ENCODE measurements at regions not wholly inside any gene's neighbourhood (a gene's known extent, or its start where the extent isn't known, plus 50 kb on each side); places are given as distances from the start of the nearest gene placed in this dataset.
A peak's percentile ranks its signal among the peaks of the same experiment; 100 is the strongest.

DNA sequence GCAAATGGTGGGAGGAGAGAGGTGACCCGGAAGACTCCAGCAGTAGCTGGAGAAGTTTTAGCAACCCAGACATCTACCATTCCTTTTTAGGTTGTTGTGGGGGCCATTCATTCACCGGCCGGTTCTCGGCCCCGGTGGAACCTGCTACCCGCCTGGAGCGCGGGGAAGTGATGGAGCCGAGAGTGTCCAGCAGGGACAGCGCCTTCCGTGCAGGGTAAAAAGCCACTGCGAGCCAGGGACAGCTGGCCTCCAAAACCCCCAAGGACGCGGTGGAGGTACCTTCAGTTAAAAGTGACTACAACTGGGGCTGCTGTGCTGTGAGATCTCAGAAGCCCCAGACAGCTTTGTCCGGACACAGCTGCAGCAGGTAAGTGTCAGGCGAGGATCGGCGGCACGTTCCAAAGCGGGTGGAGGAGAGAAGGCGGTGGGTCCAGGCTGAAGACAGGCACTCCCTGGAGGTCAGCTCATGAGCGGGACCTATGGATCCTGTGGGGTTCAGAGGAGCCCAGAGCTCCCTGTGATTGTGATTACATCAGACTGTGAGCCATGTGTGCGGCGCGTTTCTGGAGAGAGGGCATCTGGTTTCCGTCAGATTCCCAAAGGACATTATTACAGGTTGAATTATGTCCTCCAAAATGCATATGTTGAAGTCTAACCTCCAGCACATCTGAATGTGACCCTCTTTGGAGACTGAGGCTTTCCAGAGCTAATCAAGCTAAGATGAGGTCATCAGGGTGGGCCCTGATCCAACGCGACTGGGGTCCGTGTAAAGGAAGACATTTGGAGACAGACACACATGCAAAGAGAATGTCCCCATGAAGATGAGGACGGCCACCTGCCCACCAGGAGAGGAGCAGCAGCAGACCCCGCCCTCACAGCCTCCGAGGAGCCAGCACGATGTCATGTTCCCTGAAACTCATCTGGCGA is 276.3 kb downstream of the EIPR1 start:
- no peaks in the 10 kb centered on the region for H3K79me1 ChIP-seq (ENCODE audit: low read depth, low read length)
- H4K91ac ChIP-seq (replicated peaks; ENCODE audit: insufficient read length, low read length), result no peak overlapping the region
- 90% methylated on average over 34 of the region's 34 CpGs; no CpG with 5 or more reads in 1 of the 2 experiments for WGBS, 2 experiments (ENCODE audit: extremely low coverage in 1 of 2, insufficient coverage in 1 of 2, insufficient read length in 1 of 2, insufficient replicate concordance in 2 of 2, low coverage in 1 of 2, low lambda C conversion rate in 2 of 2, missing lambda C conversion rate in 1 of 2)
- no peak overlapping the region for H2AFZ ChIP-seq (ENCODE audit: low read length)
- no peak for DNase-seq (ENCODE audit: low read depth in 1 of 2, low spot score in 2 of 2)
- no peak overlapping the region for H3K9ac ChIP-seq (replicated peaks in 1 of 4; ENCODE audit: extremely low read depth in 1 of 4, low read depth in 3 of 4, low read length in 3 of 4)
- TF ChIP-seq SP2 (IDR thresholded peaks at IDR 0.05; ENCODE audit: low read length) (no peak), SAP30 (IDR thresholded peaks at IDR 0.05; ENCODE audit: insufficient read depth, insufficient replicate concordance, low read length) (no peak), YY1 (IDR thresholded peaks at IDR 0.05; ENCODE audit: low read depth, low read length) (no peak)
- TF ChIP-seq, protein P1, sequence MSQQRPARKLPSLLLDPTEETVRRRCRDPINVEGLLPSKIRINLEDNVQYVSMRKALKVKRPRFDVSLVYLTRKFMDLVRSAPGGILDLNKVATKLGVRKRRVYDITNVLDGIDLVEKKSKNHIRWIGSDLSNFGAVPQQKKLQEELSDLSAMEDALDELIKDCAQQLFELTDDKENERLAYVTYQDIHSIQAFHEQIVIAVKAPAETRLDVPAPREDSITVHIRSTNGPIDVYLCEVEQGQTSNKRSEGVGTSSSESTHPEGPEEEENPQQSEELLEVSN (IDR thresholded peaks at IDR 0.05), result no peak
- no peak overlapping the region for H3K4me3 ChIP-seq (ENCODE audit: extremely low read depth in 1 of 4, insufficient read depth in 2 of 4, low read depth in 3 of 4, low read length in 4 of 4)
- H4K20me1 ChIP-seq (replicated peaks in 1 of 2; ENCODE audit: control insufficient read depth in 1 of 2, insufficient read depth in 2 of 2, low read length in 2 of 2), result no peaks in the 10 kb centered on the region
- H2BK20ac ChIP-seq (ENCODE audit: low read length), result no peak overlapping the region
- ChIA-PET POLR2A (ENCODE audit: partially characterized antibody) (interaction anchor here (0.9 kb wide), 1 partner anchor 32 kb away, joined by 3 read pairs; no protein-coding TSS in a partner anchor), CTCF (ENCODE audit: partially characterized antibody) (interaction anchor here (0.7 to 0.8 kb wide), 5 partner anchors 45 to 363 kb away, joined by 3 read pairs; no protein-coding TSS in a partner anchor)
- H2BK5ac ChIP-seq (ENCODE audit: low read depth, low read length), result no peak overlapping the region
- H2BK12ac ChIP-seq (ENCODE audit: low read depth, low read length), result no peak overlapping the region
- H3K4ac ChIP-seq (replicated peaks; ENCODE audit: insufficient read length, low read depth, low read length), result no peak overlapping the region
- H3K56ac ChIP-seq (replicated peaks; ENCODE audit: insufficient read length, low read depth, low read length), result no peak overlapping the region
- H3K27ac ChIP-seq (ENCODE audit: low read depth, low read length), result no peak overlapping the region
- no peaks in the 10 kb centered on the region for H3K27me3 ChIP-seq (replicated peaks in 1 of 4; ENCODE audit: control insufficient read depth in 3 of 4, extremely low read depth in 1 of 4, insufficient read depth in 3 of 4, low read length in 3 of 4)
- H3K9me3 ChIP-seq (ENCODE audit: insufficient read depth in 2 of 2, low read depth in 1 of 2, low read length in 1 of 2), result no peaks in the 10 kb centered on the region
- no peaks in the 10 kb centered on the region for H3K79me2 ChIP-seq (ENCODE audit: control insufficient read depth in 1 of 2, insufficient read depth in 2 of 2, low read length in 2 of 2)
- no peak overlapping the region for H2BK15ac ChIP-seq (ENCODE audit: low read length)
- no peak overlapping the region for H3K4me2 ChIP-seq (ENCODE audit: insufficient read depth in 1 of 2, low read depth in 2 of 2, low read length in 2 of 2)
- H3K23me2 ChIP-seq (ENCODE audit: low read depth, low read length), result no peaks in the 10 kb centered on the region
- peak overlapping the region; percentile 41; the same call in 1 of the 2 replicates for H4K8ac ChIP-seq (ENCODE audit: extremely low read depth, insufficient read depth, low read length)
- no peak overlapping the region for H2BK120ac ChIP-seq (replicated peaks; ENCODE audit: low read depth, low read length)
- no peak overlapping the region for H3K14ac ChIP-seq (ENCODE audit: insufficient read length)
- H2AK5ac ChIP-seq (ENCODE audit: low read depth, low read length), result no peak overlapping the region
- FAIRE-seq, result no peak
- no peaks in the 10 kb centered on the region for H3K36me3 ChIP-seq (ENCODE audit: control insufficient read depth in 2 of 4, insufficient read depth in 4 of 4, low read length in 3 of 4)
- H4K5ac ChIP-seq (ENCODE audit: insufficient read length, low read depth, low read length), result no peak overlapping the region
- H3K18ac ChIP-seq (ENCODE audit: extremely low read depth, low read length), result no peak overlapping the region
- H3K23ac ChIP-seq (ENCODE audit: insufficient read length), result no peak overlapping the region
- H3K4me1 ChIP-seq (replicated peaks in 1 of 4; ENCODE audit: control insufficient read depth in 3 of 4, insufficient read depth in 4 of 4, low read length in 3 of 4), result peaks cover 0 to 4% (median 2%) of the 10 kb centered on the region in 4 experiments; a peak in 2 of 7 replicates

Measured in H1 (cell line).